Astrocyte of the cerebellum (primary cell): ENCODE measurements at regions not wholly inside any gene's neighbourhood (a gene's known extent, or its start where the extent isn't known, plus 50 kb on each side); places are given as distances from the start of the nearest gene placed in this dataset.

Experiments used
- DNase-seq: peaks from one replicate; pipeline ENCODE4 v3.0.0-alpha.2; 2011; ENCODE audit warnings: low read depth
- H3K4me3 ChIP-seq: 2 replicates; pipeline ENCODE4 v1.5.1; 2011; ENCODE audit warnings: mild to moderate bottlenecking, low read depth, low read length, moderate library complexity
- in situ Hi-C: cut with HindIII; loops from 2 replicates; pipeline ENCODE4 v1.10.0; 2017; ENCODE audit warnings: low sequenced_read_pairs
- TF ChIP-seq, protein P1 (sequence below): IDR thresholded peaks from 2 replicates; pipeline ENCODE4 v1.5.1; 2012; ENCODE audit warnings: low read length, low read depth, moderate library complexity, mild to moderate bottlenecking; ENCODE audit errors: missing control alignments

DNA sequence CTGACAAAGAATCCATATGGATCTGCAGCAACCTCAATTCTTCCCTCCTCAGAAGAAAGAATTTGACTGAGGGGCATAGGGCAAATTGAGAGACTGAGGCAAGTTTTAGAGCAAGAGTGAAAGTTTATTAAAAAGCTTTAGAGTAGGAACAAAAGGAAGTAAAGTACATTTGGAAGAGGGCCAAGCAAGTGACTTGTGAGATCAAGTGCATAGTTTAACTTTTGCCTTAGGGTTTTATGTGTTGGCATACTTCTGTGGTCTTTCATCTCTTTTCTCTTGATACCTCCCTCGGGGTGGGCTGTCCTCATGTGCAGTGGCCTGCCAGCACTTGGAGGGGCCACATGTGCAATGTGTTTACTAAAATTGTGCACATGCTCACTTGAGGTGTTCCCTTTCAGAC, 98.0 kb upstream of the MAGEB16 start:
- in situ Hi-C loops: no loop called here
- TF ChIP-seq, protein P1, sequence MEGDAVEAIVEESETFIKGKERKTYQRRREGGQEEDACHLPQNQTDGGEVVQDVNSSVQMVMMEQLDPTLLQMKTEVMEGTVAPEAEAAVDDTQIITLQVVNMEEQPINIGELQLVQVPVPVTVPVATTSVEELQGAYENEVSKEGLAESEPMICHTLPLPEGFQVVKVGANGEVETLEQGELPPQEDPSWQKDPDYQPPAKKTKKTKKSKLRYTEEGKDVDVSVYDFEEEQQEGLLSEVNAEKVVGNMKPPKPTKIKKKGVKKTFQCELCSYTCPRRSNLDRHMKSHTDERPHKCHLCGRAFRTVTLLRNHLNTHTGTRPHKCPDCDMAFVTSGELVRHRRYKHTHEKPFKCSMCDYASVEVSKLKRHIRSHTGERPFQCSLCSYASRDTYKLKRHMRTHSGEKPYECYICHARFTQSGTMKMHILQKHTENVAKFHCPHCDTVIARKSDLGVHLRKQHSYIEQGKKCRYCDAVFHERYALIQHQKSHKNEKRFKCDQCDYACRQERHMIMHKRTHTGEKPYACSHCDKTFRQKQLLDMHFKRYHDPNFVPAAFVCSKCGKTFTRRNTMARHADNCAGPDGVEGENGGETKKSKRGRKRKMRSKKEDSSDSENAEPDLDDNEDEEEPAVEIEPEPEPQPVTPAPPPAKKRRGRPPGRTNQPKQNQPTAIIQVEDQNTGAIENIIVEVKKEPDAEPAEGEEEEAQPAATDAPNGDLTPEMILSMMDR: no peak
- H3K4me3 ChIP-seq: no peak overlapping the region
- no peak for DNase-seq

DNA sequence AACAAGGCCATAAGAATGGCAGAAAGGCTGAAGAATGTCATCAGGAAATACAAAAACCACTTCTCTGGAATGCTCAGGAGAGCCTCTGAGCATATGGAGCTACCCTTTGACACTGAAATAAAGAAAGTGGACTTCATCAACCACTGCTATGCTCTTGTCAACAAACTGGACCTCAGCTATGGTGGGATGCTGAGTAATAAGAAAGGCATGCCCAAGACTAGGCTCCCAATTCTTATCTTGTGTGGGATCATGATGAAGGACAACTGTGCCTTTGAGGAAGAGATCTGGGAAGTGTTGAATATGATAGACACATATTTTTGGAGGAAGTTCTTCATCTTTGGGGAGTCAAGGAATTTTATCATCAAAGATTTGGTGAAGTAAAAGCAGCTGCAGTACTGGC, 86.9 kb upstream of the MAGEB16 start:
- in situ Hi-C loops: no loop called here
- no peak overlapping the region for H3K4me3 ChIP-seq
- peak; percentile 75 for DNase-seq
- TF ChIP-seq, protein P1: no peak

DNA sequence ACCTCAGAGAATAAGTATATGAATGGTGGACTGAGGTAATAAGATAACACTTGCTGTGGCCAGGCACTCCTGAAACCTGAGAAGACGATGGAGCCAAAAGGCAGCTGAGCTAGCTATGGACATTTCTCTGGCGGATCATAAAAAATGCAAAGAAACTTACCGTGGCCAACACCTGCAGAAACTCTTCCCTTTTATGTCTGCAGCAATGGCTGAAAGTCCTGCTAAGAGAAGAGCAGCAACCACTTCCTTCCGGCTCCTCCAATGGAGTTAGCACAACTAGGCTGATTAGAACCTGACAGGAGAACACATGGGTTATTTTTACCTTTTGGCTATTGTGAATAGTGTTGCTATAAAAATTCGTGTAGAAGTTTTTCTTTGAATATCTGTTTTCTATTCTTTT, 76.0 kb upstream of the MAGEB16 start:
- no peak for DNase-seq
- in situ Hi-C loops: no loop called here
- TF ChIP-seq, protein P1: no peak
- H3K4me3 ChIP-seq: no peak overlapping the region

DNA sequence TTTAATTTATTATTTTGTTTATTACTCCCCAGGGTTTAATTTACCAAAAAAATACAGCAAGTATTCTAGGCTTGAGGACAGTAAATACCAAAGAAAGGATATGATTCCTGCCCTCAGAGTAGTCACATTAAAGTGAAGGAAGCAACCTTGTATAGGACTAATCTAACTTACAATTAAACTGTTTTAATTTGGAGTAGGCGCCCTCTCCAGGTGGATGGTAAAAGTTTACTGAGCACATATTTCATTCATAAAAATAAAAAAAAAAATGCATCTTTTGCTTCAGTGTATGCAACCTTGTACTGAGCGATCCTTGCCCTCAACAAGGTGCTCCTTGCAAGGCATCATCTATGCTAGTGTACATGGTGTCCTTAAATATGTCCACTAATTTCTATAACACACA, 72.0 kb upstream of the MAGEB16 start:
- in situ Hi-C loops: no loop called here
- peak; percentile 8 for DNase-seq
- H3K4me3 ChIP-seq: no peak overlapping the region
- TF ChIP-seq, protein P1: peak; percentile 18

DNA sequence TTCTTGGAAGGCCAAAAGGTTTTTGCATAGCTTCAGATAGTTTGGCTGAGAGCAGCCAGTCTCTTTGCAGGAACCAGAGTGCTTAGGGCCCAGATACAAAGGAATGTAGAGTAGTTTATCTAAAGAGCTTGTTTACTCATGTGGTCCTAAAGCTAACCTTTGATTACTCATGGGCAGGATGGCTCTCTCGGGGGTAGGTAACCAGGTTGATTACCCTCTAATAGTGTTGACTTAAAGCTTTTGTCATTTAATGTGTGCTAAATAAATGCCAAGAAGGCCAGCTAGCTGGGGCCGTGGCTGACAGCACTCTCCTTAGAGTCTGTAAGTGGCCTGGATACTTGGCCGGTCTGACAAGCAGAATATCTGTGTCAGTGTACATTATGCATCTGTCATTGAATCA, 69.7 kb upstream of the MAGEB16 start:
- TF ChIP-seq, protein P1: no peak
- DNase-seq: no peak
- no peak overlapping the region for H3K4me3 ChIP-seq
- in situ Hi-C loops: no loop called here

DNA sequence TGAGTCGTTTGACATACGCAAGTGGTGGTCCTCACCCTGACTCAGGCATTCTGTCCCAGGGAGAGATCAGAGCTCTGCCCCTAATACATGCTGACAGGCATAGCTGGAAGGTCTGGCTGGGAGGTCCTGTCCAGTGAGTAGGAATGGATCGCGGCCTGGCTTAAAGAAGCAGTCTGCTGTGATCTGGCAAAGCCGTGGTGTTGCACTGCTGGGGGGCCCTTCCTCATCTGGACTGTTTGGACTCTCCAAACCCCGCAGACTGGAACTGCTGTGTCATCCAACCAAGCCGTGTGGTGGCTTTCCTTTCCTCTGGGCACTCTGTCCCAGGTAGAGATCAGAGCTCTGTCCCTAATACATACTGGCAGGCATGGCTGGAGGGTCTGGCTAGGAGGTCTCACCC, 64.3 kb upstream of the MAGEB16 start:
- TF ChIP-seq, protein P1: no peak
- no peak for DNase-seq
- in situ Hi-C loops: no loop called here
- no peak overlapping the region for H3K4me3 ChIP-seq

DNA sequence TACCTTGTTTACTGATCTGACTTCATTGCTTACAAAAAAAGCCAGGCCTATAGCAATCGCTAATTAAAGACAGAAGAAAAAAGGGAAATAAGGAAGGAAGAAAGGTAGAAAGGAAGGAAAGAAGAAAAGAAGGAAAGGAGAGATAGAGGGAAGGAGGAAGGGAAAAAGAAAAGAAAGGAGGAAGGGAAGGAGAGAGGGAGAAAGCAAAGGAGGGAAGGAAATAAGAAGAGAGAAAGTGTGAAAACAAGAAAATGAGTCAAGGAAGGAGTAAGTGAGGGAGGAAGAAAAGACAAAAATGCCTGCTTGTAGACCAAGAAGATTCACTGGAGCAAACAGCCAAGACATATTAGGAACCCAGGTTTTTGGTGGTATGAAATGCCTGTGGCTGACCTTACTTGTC, 57.0 kb upstream of the MAGEB16 start:
- DNase-seq: no peak
- no peak overlapping the region for H3K4me3 ChIP-seq
- TF ChIP-seq, protein P1: no peak
- in situ Hi-C loops: no loop called here
